ENCODE measurements at regions not wholly inside any gene's neighbourhood (a gene's known extent, or its start where the extent isn't known, plus 50 kb on each side); places are given as distances from the start of the nearest gene placed in this dataset.
A peak's percentile ranks its signal among the peaks of the same experiment; 100 is the strongest.
"Not testable (repeated sequence)": the region's sequence is repeated elsewhere in the genome, so short reads cannot be mapped to it uniquely, and the experiment has no call there.

DNA sequence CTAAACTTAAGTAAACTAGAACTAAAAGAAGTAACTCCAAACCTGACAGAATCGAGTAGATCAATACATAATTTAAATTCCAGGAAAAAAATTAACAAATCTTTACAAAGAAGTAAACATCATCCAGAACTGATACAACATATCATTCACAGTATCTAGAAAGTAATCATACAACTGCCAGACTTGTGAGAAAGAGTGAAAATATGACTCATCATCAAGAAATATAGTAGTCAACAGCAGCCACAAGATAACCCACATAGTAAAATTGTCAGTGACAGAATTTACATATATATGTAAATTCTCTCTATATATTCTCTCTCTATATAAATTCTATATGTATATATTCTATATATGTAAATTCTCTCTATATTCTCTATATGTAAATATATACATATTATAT is 242.8 kb upstream of the RGS17 start:
- no peak for DNase-seq

- no peak for DNase-seq
These were observed 237.0 kb upstream of the RGS17 start for GRCh38 chr6:153368131-153368530.

GRCh38 chr6:153367021-153367420 is 235.9 kb upstream of the RGS17 start:
- no peak for DNase-seq

DNA sequence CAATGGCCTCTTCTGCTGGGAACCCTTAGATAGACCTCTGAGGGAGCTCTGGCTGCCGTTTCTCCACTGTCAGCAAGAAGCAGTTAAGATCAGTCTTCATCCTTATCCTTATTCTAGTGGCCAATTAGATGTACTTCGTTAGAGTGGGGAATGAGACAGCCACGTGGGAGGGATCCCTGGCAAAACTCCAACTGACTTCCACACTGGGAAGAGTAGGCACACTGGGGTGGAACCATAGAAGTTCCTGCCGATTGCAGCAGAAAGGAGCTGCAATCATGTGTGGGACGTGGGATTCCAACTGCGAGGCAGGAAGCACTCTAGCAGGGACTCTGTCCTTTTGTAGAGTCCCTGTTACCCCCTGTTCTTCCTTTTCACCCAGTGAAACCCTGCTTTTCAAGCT is 226.3 kb upstream of the RGS17 start:
- no peak for DNase-seq

DNA sequence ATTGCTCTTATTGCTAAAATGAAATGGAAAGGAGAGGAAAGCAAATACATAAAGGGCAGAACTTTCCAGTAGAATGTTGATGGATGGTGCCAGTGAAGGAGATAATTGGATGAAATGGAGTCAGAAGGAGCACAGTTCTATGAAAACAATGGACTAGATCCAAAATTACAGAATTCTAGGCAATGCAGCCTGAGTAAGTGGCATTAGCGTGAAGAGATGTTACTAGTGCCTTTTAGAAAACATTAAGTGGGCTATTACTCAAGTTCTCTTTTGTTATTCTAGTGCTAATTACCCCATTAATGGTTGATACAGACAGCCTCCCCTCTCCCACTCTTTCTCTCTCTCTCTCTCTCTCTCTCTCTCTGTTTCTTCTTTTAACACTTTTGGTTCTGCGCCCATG is 209.5 kb upstream of the RGS17 start:
- no peak for DNase-seq

GRCh38 chr6:153334121-153334520 is 203.0 kb upstream of the RGS17 start:
- no peak for DNase-seq

DNA sequence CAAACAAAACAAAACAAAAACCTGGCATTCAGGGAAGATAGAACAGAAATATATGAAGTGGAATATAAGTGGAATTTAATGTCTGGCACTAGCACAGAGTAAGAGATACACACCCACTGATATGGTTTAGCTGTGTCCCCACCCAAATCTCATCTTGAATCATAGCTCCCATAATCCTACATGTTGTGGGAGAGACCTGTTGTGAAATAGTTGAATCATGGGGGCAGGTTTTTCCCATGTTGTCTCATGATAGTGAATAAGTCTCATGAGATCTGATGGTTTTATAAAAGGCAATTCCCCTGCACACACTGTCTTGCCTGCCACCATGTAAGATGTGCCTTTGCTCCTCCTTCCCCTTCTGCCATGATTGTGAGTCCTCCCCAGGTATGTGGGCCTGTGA is 200.1 kb upstream of the RGS17 start:
- not testable (repeated sequence) for DNase-seq

DNA sequence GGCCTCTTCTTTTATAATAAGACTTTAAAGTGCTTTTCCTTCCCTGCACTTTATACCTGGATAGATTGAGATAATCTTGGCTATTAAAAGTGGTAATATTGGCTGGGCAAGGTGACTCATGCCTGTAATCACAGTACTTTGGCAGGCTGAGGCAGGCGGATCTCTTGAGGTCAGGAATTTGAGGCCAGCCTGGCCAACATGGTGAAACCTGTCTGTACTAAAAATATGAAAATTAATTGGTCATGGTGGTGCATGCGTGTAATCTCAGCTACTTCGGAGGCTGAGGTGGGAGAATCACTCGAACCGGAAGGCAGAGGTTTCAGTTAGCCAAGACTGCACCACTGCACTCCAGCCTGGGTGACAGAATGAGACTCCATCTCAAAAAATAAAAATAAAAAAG is 197.1 kb upstream of the RGS17 start:
- DNase-seq: no peak

- DNase-seq: no peak
These were observed 194.6 kb upstream of the RGS17 start for GRCh38 chr6:153325661-153326060.

DNA sequence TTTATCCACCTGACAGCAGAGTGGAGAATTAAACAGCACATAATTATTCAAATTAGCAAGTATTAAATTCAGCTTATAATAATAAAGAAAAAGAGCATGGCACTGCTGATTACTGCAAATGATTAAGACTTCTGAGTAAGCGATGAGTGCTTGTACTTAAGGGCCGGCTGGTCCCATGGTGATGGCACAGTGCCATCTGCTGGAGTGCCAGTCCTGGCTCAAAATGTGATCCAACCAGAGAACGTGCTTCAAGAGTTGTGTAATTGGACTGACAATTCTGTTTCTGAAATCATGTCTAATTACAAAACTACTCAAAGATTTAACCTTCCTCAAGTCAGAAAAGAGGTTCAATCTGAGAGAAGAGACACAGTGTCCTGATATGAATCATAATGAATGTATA is 181.6 kb upstream of the RGS17 start:
- peak; percentile 49 for DNase-seq

GRCh38 chr6:153309651-153310050 is 178.6 kb upstream of the RGS17 start:
- no peak for DNase-seq

DNA sequence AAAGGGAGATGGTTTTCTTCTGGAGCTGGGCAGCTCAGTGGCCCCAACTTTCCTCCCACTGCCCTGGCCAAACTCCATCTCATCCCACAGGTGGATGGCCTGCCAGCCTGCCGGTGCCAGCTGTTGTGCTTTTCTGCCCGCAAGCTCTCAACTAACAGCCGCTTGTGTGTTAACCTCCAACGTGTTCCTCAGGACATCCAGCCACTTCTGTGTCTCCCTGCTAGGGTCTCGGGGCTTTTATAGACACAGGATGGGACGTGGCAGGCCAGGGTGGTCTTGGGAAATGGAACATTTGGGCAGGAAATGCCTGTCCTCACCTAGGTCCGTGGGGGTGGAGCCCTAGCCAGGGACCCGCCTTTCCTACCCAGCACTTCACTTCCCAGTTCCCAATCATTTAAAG is 171.1 kb upstream of the RGS17 start:
- no peak for DNase-seq

GRCh38 chr6:153301602-153302001 is 170.5 kb upstream of the RGS17 start:
- peak; percentile 4 for DNase-seq

- DNase-seq: not testable (repeated sequence)
These were observed 151.4 kb upstream of the RGS17 start for GRCh38 chr6:153282456-153282855.

DNA sequence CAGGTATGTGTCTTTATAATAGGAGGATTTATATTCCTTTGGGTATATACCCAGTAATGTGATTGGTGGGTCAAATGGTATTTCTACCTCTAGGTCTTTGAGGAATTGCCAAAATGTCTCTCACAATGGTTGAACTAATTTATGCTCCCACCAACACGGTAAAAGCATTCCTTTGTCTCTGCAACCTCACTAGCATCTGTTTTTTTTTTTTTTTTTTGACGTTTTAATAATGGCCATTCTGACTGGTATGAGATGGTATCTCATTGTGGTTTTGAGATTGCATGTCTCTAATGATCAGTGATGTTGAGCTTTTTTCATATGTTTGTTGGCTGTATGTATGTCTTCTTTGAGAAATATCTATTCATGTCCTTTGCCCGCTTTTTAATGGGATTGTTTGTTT is 144.9 kb upstream of the RGS17 start:
- no peak for DNase-seq

GRCh38 chr6:153272201-153272980 is 141.3 kb upstream of the RGS17 start:
- no peak for DNase-seq

- DNase-seq: no peak
These were observed 132.4 kb upstream of the RGS17 start for GRCh38 chr6:153263489-153263888.

GRCh38 chr6:153251326-153251725 is 120.2 kb upstream of the RGS17 start:
- no peak for DNase-seq

GRCh38 chr6:153237670-153238069 is 106.6 kb upstream of the RGS17 start:
- no peak for DNase-seq

GRCh38 chr6:153231048-153231646 is 100.1 kb upstream of the RGS17 start:
- peak; percentile 51 for DNase-seq

GRCh38 chr6:153218184-153218792 is 87.2 kb upstream of the RGS17 start:
- no peak for DNase-seq

DNA sequence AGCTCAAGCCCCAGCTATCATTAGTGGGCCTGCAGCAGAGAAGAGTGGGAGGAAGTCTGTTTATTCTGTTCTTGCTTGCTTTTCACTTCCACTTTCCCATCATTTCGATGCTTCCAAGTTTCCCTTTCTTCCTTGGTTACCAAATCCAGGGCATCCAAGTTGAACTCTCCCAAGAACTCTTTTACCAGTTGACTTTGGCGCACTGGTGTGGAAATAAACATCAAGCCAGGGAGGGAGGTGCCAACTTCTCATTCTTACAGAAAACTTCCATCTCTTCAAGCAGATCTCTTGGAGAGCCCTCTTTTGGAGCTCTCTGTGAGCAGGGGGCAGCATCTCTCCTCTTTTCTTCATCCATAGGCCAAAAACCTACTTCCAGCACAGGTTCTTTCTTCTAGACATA is 85.7 kb upstream of the RGS17 start:
- DNase-seq: no peak

DNA sequence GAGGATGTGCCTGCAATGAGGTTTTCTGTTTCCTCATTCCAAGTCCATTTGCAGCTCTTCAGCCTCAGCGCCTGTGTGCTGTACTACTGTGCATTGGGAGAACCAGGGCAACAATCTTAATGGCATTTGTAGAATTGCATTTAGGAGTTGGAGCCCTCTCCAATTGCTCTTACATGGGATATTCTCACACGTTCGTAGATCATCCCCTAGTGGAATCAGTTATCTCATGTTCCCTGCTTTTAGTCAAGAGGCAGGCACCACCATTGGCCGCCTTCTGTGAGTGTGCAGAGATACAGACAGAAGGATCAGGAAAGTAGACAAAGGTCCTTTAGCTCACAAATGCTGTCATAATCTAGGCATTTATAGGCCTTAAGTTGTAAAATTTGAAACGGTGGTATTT is 84.2 kb upstream of the RGS17 start:
- no peak for DNase-seq

- DNase-seq: no peak
These were observed 83.4 kb upstream of the RGS17 start for GRCh38 chr6:153214436-153214835.

Measured in stimulated activated CD4-positive, alpha-beta T cell treated with anti-CD3 and anti-CD28 coated beads, Interleukin-15, amount 100 ng/mL, for 24 hours (primary cell).